Stimulated activated CD4-positive, alpha-beta T cell treated with anti-CD3 and anti-CD28 coated beads, Interleukin-12 subunit alpha, Interleukin-12 subunit beta, amount 100 ng/mL, for 24 hours (primary cell): ENCODE measurements at regions not wholly inside any gene's neighbourhood (a gene's known extent, or its start where the extent isn't known, plus 50 kb on each side); places are given as distances from the start of the nearest gene placed in this dataset.
"Not testable (repeated sequence)": the region's sequence is repeated elsewhere in the genome, so short reads cannot be mapped to it uniquely, and the experiment has no call there.

Experiments
- DNase-seq, 2 experiments: peaks; one replicate each; pipeline ENCODE4 v3.0.0-alpha.2; 2020; ENCODE audit warnings: low read depth in 2 of 2

GRCh38 chr6:6940031-6941025 is 167.4 kb upstream of the RREB1 start:
- DNase-seq: no peak

- no peak for DNase-seq
Observed at GRCh38 chr6:6941201-6941600, 166.6 kb upstream of the RREB1 start.

GRCh38 chr6:6942091-6942490 is 165.7 kb upstream of the RREB1 start:
- DNase-seq: no peak

- DNase-seq: no peak
Observed at GRCh38 chr6:6942831-6943230, 164.9 kb upstream of the RREB1 start.

GRCh38 chr6:6943421-6943820 is 164.3 kb upstream of the RREB1 start:
- DNase-seq: no peak

- no peak for DNase-seq
Observed at GRCh38 chr6:6946206-6947155, 161.3 kb upstream of the RREB1 start.

GRCh38 chr6:6950373-6951145 is 157.2 kb upstream of the RREB1 start:
- no peak for DNase-seq

GRCh38 chr6:6951355-6951754 is 156.4 kb upstream of the RREB1 start:
- no peak for DNase-seq

GRCh38 chr6:6952484-6952883 is 155.3 kb upstream of the RREB1 start:
- no peak for DNase-seq

GRCh38 chr6:6952927-6953326 is 154.8 kb upstream of the RREB1 start:
- not testable (repeated sequence) for DNase-seq

GRCh38 chr6:6960571-6961251 is 147.1 kb upstream of the RREB1 start:
- DNase-seq: no peak

- DNase-seq: no peak
Observed at GRCh38 chr6:6962086-6962485, 145.7 kb upstream of the RREB1 start.

- no peak for DNase-seq
Observed at GRCh38 chr6:6962699-6963098, 145.1 kb upstream of the RREB1 start.

- DNase-seq: not testable (repeated sequence)
Observed at GRCh38 chr6:6963390-6963789, 144.4 kb upstream of the RREB1 start.

GRCh38 chr6:6964675-6965074 is 143.1 kb upstream of the RREB1 start:
- DNase-seq: no peak

GRCh38 chr6:6966127-6966526 is 141.6 kb upstream of the RREB1 start:
- no peak for DNase-seq

GRCh38 chr6:6966569-6966968 is 141.2 kb upstream of the RREB1 start:
- DNase-seq: no peak

GRCh38 chr6:6968357-6968730 is 139.4 kb upstream of the RREB1 start:
- DNase-seq: no peak

GRCh38 chr6:6968731-6969552 is 138.8 kb upstream of the RREB1 start:
- no peak for DNase-seq

- DNase-seq: no peak
Observed at GRCh38 chr6:6969761-6970223, 138.0 kb upstream of the RREB1 start.
